Thyroid gland (tissue), 4 donors: ENCODE measurements at regions not wholly inside any gene's neighbourhood (a gene's known extent, or its start where the extent isn't known, plus 50 kb on each side); places are given as distances from the start of the nearest gene placed in this dataset.

Experiments used
- CTCF ChIP-seq, 6 experiments: fragments of 200-600 bp in 3 of 6; fragments of 450-650 bp in 3 of 6; sonication (generic) in 3 of 6; IDR thresholded peaks; one replicate each; pipeline ENCODE4 v1.5.1; 2016 to 2019; ENCODE audit warnings: antibody characterized with exemption in 6 of 6, mild to moderate bottlenecking in 2 of 6, inconsistent platforms in 1 of 6, moderate library complexity in 1 of 6
- POLR2A ChIP-seq, 2 donors: fragments of 450-650 bp; IDR thresholded peaks; one replicate each; pipeline ENCODE4 v1.6.1; 2017; ENCODE audit warnings: antibody characterized with exemption in 2 of 2, mild to moderate bottlenecking in 2 of 2, moderate library complexity in 1 of 2

- no peak for TF ChIP-seq CTCF (IDR thresholded peaks at IDR 0.05)
- TF ChIP-seq POLR2A (IDR thresholded peaks at IDR 0.05), result no peak
Observed at GRCh38 chr12:5168148-5168547, 124.5 kb downstream of the KCNA5 start.
